Renal pelvis (tissue), 1 donor: ENCODE measurements at regions not wholly inside any gene's neighbourhood (a gene's known extent, or its start where the extent isn't known, plus 50 kb on each side); places are given as distances from the start of the nearest gene placed in this dataset.

Experiments
- DNase-seq: peaks from one replicate; pipeline ENCODE4 v3.0.0-alpha.2; 2013

DNA sequence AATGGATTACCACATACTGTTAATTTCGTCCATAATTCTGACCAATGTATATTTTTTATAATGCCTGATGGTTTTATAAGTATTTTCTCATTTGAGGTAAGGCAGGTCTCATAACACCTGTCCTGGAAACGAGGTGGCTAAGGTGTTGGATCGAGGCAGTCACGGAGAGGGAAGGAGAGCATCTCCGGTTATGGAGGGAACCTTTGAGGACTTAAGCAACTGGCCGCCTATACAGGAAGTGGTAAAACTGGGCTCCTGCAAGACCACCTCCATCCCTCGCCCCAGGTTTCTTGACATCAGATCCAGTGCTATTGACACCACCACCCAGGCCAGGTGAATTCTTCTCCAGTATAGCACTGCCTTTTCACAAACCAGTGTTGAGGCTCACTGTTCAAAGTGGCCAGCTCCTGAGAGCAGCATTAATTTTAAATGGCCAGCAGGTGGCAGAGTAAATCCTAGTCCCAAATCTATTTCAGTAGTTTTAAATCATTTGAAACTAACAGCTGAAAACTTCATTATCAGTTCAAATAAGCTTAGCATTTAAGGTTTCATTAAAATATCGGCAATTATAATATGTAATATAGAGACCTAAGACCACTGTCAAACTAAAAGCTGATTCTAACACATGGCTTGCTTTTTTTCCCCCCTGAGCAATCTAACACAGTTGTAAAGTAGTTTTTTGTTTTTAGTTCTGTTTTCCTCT is 100.8 kb downstream of the PPM1A start:
- DNase-seq: peak; percentile 50

DNA sequence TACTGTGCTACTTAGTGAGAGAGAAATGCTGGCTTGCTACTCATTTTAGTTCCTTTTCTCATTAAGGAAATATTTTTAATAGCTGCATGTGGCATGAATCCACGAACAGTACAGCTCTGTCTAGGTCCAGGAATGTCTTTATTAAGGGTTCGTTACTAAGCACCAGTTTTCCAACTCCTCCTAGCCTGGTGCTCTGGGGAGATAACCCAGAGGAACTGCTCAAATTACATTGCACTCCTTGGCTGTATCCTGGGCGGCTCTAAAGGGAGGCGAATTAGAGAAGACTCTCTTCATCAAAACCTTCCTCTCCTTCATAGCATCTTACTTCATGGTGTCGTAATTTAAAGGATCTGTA is 101.3 kb downstream of the PPM1A start:
- no peak for DNase-seq

DNA sequence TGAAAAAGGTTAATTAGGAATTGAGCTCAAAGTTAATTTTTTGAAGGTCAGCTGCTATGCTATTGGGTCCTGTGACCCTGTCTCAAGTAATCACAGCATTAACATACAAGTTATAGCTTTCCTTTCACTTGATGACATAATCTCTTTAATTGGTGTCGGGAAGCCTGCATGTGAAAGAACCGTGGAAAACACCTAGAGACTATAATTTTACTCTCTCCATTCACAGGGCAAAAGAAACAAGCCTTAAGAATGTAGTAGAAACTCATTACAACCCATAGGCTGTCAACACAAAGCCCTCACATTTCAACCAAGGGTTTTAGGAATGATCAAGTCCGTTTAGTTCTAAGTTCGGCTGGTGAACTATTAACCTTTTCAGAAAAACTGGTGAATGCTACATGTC is 104.4 kb downstream of the PPM1A start:
- DNase-seq: no peak

DNA sequence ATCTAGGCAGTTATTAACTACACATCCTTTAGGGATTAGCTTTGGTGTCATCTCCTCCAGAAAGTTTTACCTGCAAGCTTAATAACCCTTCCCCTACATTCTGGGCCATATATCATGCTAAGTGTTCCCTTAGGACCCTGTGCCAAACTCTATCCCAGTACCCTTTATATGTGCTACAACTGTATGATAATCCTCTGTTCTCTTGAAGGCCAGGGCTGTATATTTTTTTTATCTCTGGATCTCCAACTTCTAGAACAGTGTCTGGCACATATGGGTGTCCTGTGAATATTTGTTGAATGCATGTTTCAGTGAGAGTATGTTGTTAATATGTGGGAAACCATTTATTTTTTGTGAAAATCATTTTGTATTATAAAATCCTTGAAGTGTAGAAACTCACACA is 106.7 kb downstream of the PPM1A start:
- no peak for DNase-seq

DNA sequence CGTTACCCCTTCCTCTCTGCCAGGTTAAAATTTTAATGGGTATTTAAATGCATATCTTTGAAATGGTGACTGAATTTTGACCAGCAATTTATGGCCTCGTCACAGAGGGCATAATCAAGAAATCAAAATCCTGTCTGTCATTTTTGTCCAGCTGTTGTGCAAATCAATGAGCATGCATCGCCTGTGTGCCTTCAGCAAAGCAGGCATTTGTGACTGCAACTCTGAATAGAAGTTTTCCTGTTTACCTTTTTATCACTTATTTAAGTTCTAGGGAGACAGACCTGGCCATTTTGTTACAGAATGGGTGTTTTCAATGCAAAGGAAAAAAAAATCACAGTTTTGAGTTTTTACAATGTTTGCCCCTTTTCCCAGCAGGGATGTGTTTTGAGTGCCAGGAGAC is 107.4 kb downstream of the PPM1A start:
- no peak for DNase-seq

DNA sequence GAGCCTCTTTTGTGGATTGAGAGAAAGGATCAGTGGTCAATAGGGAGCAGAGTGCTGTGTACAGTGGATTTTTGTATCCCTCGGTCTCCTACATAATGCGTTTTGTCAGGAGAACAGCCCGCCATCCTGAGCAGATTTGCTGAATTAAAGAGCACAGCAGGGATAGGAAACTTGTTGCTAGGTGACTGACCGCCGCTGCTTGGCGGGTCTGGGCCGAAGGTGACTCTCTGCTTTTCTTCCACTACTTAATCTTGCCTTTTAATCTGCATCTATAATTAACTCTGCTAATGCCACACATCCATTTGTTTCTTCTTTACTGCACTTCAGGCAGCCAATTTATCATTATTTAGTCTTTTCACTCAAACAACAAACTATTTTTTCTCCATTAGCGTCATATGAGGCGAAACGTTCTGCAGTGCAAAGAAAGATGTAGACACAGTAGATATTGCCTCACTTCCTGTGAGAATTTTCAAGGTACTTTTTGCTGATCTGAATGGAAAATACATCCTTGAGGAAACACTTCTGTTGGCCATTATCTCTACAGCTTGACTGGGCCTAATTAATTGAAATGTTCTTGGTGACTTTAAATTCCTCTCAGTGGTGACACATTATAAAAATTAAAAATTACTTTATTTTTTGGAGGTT is 108.0 kb downstream of the PPM1A start:
- no peak for DNase-seq

DNA sequence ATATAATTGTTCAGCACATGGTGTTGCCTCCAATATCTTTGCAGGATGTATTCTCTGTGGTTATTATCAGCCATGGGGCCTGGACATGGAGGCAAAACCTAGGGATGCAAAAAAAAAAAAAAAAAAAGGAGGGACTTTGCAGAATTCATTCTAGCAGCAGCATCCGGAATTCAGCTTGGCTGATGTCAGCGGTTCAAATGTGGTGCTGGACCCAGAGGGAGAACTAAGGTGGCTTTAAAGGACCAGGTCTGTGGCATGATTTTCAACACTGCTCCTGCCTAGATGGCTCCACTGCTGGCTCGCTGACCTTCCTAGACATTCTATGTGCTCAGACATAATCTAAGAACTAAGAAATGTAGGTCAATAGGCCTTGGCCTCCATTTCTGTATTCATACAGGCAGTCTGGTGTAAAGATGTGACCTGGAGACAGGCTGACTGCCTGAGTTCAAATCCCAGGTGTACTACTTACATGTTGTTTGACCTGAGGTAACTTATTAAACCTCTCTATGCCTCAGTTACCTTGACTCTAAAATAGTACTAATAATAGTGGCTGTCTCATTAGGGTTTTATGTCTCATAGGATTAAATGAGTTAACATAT is 108.6 kb downstream of the PPM1A start:
- no peak for DNase-seq

DNA sequence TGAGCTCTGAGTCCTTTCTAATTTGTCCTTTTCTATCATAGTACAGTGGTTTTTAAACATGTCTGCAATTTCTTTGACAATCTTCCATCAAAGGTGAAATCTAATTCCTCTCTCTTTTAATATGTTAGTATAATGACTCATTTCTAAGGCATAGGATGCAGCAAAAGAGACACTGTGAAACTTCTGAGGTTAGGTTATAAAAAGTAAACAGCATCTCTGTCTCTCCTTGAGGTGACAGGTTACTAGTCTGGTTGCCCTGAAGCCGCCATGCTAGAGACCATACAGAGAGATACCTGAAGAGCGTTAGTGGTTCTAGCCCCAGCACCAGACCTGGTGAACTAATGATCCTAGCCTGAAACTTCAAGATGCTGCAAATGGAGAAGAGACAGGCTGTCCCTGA is 114.3 kb downstream of the PPM1A start:
- no peak for DNase-seq

DNA sequence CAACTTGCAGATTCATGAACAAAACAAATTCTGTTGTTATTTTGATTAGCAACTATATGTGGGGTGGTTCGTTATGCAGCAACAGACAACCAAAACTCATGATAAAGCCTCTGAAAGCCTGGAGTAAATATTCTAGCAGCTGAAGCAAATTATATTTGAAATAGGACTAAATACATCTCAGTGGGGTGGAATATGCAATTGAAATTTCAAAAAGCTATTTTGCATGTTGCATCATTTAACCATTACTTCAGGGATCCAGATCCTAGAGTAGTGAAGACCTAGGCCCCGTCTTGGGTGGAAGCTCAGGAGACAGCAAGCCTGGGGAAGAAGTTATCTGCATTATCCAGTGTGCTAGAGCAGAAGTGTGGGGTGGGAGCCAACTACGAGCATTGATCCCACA is 114.7 kb downstream of the PPM1A start:
- DNase-seq: no peak

DNA sequence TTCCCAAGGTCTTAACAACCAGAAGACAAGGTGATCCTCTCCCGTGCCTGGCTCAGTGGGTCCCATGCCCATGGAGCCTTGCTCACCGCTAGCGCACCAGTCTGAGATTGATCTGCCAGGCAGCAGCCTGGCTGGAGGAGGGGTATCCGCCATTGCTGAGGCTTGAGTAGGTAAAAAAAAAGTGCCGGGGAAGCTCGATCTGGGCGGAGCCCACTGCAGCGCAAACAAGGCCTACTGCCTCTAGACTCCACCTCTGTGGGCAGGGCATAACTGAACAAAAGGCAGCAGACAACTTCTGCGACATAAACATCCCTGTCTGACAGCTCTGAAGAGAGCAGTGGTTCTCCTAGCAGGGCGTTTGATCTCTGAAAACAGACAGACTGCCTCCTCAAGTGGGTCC is 104.0 kb downstream of the C14orf39 start:
- DNase-seq: no peak
